ENCODE measurements at regions not wholly inside any gene's neighbourhood (a gene's known extent, or its start where the extent isn't known, plus 50 kb on each side); places are given as distances from the start of the nearest gene placed in this dataset.

GRCh38 chr6:167396659-167397490, 72.0 kb downstream of the TTLL2 start (continued):
- no peak; the same call in 1 of the 2 replicates for TF ChIP-seq ZSCAN9 (CRISPR knock-in tag; IDR thresholded peaks at IDR 0.05; ENCODE audit: borderline replicate concordance)
- TF ChIP-seq SNRNP70 (IDR thresholded peaks at IDR 0.05; ENCODE audit: low read depth, low read length), result no peak
- TF ChIP-seq ZFYVE20 (CRISPR knock-in tag; IDR thresholded peaks at IDR 0.05; ENCODE audit: borderline replicate concordance, low read depth), result no peak
- TF ChIP-seq ZFP36L2 (CRISPR knock-in tag; IDR thresholded peaks at IDR 0.05), result no peak
- TF ChIP-seq, protein P1, sequence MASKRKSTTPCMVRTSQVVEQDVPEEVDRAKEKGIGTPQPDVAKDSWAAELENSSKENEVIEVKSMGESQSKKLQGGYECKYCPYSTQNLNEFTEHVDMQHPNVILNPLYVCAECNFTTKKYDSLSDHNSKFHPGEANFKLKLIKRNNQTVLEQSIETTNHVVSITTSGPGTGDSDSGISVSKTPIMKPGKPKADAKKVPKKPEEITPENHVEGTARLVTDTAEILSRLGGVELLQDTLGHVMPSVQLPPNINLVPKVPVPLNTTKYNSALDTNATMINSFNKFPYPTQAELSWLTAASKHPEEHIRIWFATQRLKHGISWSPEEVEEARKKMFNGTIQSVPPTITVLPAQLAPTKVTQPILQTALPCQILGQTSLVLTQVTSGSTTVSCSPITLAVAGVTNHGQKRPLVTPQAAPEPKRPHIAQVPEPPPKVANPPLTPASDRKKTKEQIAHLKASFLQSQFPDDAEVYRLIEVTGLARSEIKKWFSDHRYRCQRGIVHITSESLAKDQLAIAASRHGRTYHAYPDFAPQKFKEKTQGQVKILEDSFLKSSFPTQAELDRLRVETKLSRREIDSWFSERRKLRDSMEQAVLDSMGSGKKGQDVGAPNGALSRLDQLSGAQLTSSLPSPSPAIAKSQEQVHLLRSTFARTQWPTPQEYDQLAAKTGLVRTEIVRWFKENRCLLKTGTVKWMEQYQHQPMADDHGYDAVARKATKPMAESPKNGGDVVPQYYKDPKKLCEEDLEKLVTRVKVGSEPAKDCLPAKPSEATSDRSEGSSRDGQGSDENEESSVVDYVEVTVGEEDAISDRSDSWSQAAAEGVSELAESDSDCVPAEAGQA (IDR thresholded peaks at IDR 0.05; ENCODE audit: low read depth), result no peak
- TF ChIP-seq, protein P1 (CRISPR knock-in tag; IDR thresholded peaks at IDR 0.05; ENCODE audit: borderline replicate concordance), result no peak
- no peak for TF ChIP-seq MAFG (CRISPR knock-in tag; IDR thresholded peaks at IDR 0.05)
- no peak for TF ChIP-seq IKZF4 (CRISPR knock-in tag; IDR thresholded peaks at IDR 0.05; ENCODE audit: borderline replicate concordance, low read depth, not compliant biosample characterization)
- no peak for TF ChIP-seq NAIF1 (CRISPR knock-in tag; IDR thresholded peaks at IDR 0.05; ENCODE audit: borderline replicate concordance)
- no peak for TF ChIP-seq SKI (IDR thresholded peaks at IDR 0.05; ENCODE audit: partially characterized antibody)
- no peak for TF ChIP-seq ZBTB21 (CRISPR knock-in tag; IDR thresholded peaks at IDR 0.05)
- no peak; the same call in 1 of the 2 replicates for TF ChIP-seq ATF7-NPFF (CRISPR knock-in tag; IDR thresholded peaks at IDR 0.05; ENCODE audit: low read depth)
- TF ChIP-seq, protein P2, sequence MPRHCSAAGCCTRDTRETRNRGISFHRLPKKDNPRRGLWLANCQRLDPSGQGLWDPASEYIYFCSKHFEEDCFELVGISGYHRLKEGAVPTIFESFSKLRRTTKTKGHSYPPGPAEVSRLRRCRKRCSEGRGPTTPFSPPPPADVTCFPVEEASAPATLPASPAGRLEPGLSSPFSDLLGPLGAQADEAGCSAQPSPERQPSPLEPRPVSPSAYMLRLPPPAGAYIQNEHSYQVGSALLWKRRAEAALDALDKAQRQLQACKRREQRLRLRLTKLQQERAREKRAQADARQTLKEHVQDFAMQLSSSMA (CRISPR knock-in tag; IDR thresholded peaks at IDR 0.05), result no peak
- TF ChIP-seq E2F2 (CRISPR knock-in tag; IDR thresholded peaks at IDR 0.05; ENCODE audit: borderline replicate concordance), result no peak
- TF ChIP-seq HMGXB3 (CRISPR knock-in tag; IDR thresholded peaks at IDR 0.05; ENCODE audit: borderline replicate concordance), result no peak
- no peak for TF ChIP-seq TAF15 (IDR thresholded peaks at IDR 0.05; ENCODE audit: low read depth, low read length, poor library complexity, severe bottlenecking)
